ENCODE measurements at regions not wholly inside any gene's neighbourhood (a gene's known extent, or its start where the extent isn't known, plus 50 kb on each side); places are given as distances from the start of the nearest gene placed in this dataset.

GRCh38 chr7:16326106-16326505 is 95.2 kb downstream of the CRPPA start:
- in situ Hi-C loops (cut with HindIII; ENCODE audit: low sequenced_read_pairs), result no loop called here
- no peak for DNase-seq (ENCODE audit: low spot score)

- in situ Hi-C loops (cut with HindIII; ENCODE audit: low sequenced_read_pairs), result no loop called here
- no peak for DNase-seq (ENCODE audit: low spot score)
Observed at GRCh38 chr7:16323313-16323712, 98.0 kb downstream of the CRPPA start.

- no peak for DNase-seq (ENCODE audit: low spot score)
- in situ Hi-C loops (cut with HindIII; ENCODE audit: low sequenced_read_pairs), result no loop called here
Observed at GRCh38 chr7:16320099-16320660, 101.2 kb downstream of the CRPPA start.

GRCh38 chr7:16318989-16319915 is 102.1 kb downstream of the CRPPA start:
- DNase-seq (ENCODE audit: low spot score), result no peak

GRCh38 chr7:16318463-16318862 is 102.9 kb downstream of the CRPPA start:
- DNase-seq (ENCODE audit: low spot score), result no peak
- in situ Hi-C loops (cut with HindIII; ENCODE audit: low sequenced_read_pairs), result no loop called here

More at GRCh38 chr7:16318989-16319915, 102.1 kb downstream of the CRPPA start:
- in situ Hi-C loops (cut with HindIII; ENCODE audit: low sequenced_read_pairs), result no loop called here

- in situ Hi-C loops (cut with HindIII; ENCODE audit: low sequenced_read_pairs), result no loop called here
- no peak for DNase-seq (ENCODE audit: low spot score)
Observed at GRCh38 chr7:16317406-16317805, 103.9 kb downstream of the CRPPA start.

- in situ Hi-C loops (cut with HindIII; ENCODE audit: low sequenced_read_pairs), result no loop called here
- no peak for DNase-seq (ENCODE audit: low spot score)
Observed at GRCh38 chr7:16315280-16315679, 106.1 kb downstream of the CRPPA start.

GRCh38 chr7:16309129-16309528 is 112.2 kb downstream of the CRPPA start:
- in situ Hi-C loops (cut with HindIII; ENCODE audit: low sequenced_read_pairs), result no loop called here
- no peak for DNase-seq (ENCODE audit: low spot score)

- no peak for DNase-seq (ENCODE audit: low spot score)
- in situ Hi-C loops (cut with HindIII; ENCODE audit: low sequenced_read_pairs), result no loop called here
Observed at GRCh38 chr7:16301291-16301690, 120.0 kb downstream of the CRPPA start.

GRCh38 chr7:16300361-16300895 is 120.9 kb downstream of the CRPPA start:
- in situ Hi-C loops (cut with HindIII; ENCODE audit: low sequenced_read_pairs), result no loop called here
- no peak for DNase-seq (ENCODE audit: low spot score)

GRCh38 chr7:16299853-16300252 is 121.5 kb downstream of the CRPPA start:
- no peak for DNase-seq (ENCODE audit: low spot score)
- in situ Hi-C loops (cut with HindIII; ENCODE audit: low sequenced_read_pairs), result no loop called here

GRCh38 chr7:16298221-16298620 is 123.1 kb downstream of the CRPPA start:
- in situ Hi-C loops (cut with HindIII; ENCODE audit: low sequenced_read_pairs), result no loop called here
- no peak for DNase-seq (ENCODE audit: low spot score)

- DNase-seq (ENCODE audit: low spot score), result no peak
- in situ Hi-C loops (cut with HindIII; ENCODE audit: low sequenced_read_pairs), result no loop called here
Observed at GRCh38 chr7:16295558-16295957, 125.8 kb downstream of the CRPPA start.

GRCh38 chr7:16293669-16294425 is 127.5 kb downstream of the CRPPA start:
- in situ Hi-C loops (cut with HindIII; ENCODE audit: low sequenced_read_pairs), result no loop called here
- DNase-seq (ENCODE audit: low spot score), result no peak

- no peak for DNase-seq (ENCODE audit: low spot score)
- in situ Hi-C loops (cut with HindIII; ENCODE audit: low sequenced_read_pairs), result no loop called here
Observed at GRCh38 chr7:16284581-16284980, 136.8 kb downstream of the CRPPA start.

GRCh38 chr7:16278167-16278787 is 143.1 kb downstream of the CRPPA start:
- in situ Hi-C loops (cut with HindIII; ENCODE audit: low sequenced_read_pairs), result no loop called here
- no peak for DNase-seq (ENCODE audit: low spot score)

GRCh38 chr7:16271990-16272665 is 149.2 kb downstream of the CRPPA start:
- in situ Hi-C loops (cut with HindIII; ENCODE audit: low sequenced_read_pairs), result no loop called here
- no peak for DNase-seq (ENCODE audit: low spot score)

- DNase-seq (ENCODE audit: low spot score), result no peak
- in situ Hi-C loops (cut with HindIII; ENCODE audit: low sequenced_read_pairs), result no loop called here
Observed at GRCh38 chr7:16271355-16271915, 149.9 kb downstream of the CRPPA start.

GRCh38 chr7:16270844-16271243 is 150.5 kb downstream of the CRPPA start:
- in situ Hi-C loops (cut with HindIII; ENCODE audit: low sequenced_read_pairs), result no loop called here

More at GRCh38 chr7:16270844-16271243, 150.5 kb downstream of the CRPPA start:
- DNase-seq (ENCODE audit: low spot score), result no peak

Measured in G401 (cell line).